Sigmoid colon (tissue), 4 donors: ENCODE measurements at regions not wholly inside any gene's neighbourhood (a gene's known extent, or its start where the extent isn't known, plus 50 kb on each side); places are given as distances from the start of the nearest gene placed in this dataset.

Source experiments
- EP300 ChIP-seq, 4 donors: sonication (generic); formaldehyde crosslinking; IDR thresholded peaks; one replicate each; pipeline ENCODE4 v1.6.1; 2017; ENCODE audit warnings: antibody characterized with exemption in 4 of 4
- POLR2A ChIP-seq, 2 donors: fragments of 450-650 bp; IDR thresholded peaks; one replicate each; pipeline ENCODE4 v1.6.1; 2016; ENCODE audit warnings: antibody characterized with exemption in 2 of 2, mild to moderate bottlenecking in 2 of 2, moderate library complexity in 2 of 2
- POLR2AphosphoS5 ChIP-seq, 4 donors: sonication (generic); formaldehyde crosslinking; IDR thresholded peaks; one replicate each; pipeline ENCODE4 v1.6.1; 2017; ENCODE audit warnings: antibody characterized with exemption in 4 of 4
- TF ChIP-seq, protein P1 (sequence below), 4 experiments: fragments of 450-650 bp in 3 of 4; fragments of 200-600 bp in 1 of 4; IDR thresholded peaks; one replicate each; pipeline ENCODE4 v1.5.1; 2016 to 2019; ENCODE audit warnings: antibody characterized with exemption in 4 of 4, mild to moderate bottlenecking in 3 of 4, moderate library complexity in 2 of 4

DNA sequence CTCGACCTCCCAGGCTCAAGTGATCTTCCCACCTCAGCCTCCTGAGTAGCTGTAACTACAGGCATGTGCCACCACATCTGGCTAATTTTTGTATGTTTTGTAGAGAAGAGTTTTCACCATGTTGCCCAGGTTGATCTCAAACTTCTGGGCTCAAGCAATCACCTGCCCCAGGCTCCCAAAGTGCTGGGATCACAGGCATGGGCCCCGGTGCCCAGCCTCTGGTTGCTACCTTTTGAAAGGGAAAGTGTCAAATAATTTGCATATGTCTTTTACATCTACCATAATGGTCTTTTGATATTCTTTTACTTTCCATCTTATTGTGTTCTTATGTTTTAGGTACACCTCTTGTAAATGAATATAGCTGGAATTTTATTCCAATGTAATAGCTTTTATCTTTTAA lies 263.1 kb upstream of the FN1 start:
- TF ChIP-seq, protein P1, sequence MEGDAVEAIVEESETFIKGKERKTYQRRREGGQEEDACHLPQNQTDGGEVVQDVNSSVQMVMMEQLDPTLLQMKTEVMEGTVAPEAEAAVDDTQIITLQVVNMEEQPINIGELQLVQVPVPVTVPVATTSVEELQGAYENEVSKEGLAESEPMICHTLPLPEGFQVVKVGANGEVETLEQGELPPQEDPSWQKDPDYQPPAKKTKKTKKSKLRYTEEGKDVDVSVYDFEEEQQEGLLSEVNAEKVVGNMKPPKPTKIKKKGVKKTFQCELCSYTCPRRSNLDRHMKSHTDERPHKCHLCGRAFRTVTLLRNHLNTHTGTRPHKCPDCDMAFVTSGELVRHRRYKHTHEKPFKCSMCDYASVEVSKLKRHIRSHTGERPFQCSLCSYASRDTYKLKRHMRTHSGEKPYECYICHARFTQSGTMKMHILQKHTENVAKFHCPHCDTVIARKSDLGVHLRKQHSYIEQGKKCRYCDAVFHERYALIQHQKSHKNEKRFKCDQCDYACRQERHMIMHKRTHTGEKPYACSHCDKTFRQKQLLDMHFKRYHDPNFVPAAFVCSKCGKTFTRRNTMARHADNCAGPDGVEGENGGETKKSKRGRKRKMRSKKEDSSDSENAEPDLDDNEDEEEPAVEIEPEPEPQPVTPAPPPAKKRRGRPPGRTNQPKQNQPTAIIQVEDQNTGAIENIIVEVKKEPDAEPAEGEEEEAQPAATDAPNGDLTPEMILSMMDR (IDR thresholded peaks at IDR 0.05): no peak
- TF ChIP-seq POLR2A (IDR thresholded peaks at IDR 0.05) (no peak), EP300 (IDR thresholded peaks at IDR 0.05) (no peak), POLR2AphosphoS5 (IDR thresholded peaks at IDR 0.05) (no peak)
